D721Med (cell line): ENCODE measurements at regions not wholly inside any gene's neighbourhood (a gene's known extent, or its start where the extent isn't known, plus 50 kb on each side); places are given as distances from the start of the nearest gene placed in this dataset.

Experiments used
- DNase-seq: peaks from one replicate; pipeline ENCODE4 v3.0.0; 2011; ENCODE audit warnings: low spot score; ENCODE audit not compliant: insufficient read length
- FAIRE-seq: peaks from 2 replicates; lab custom pipeline; 2011; peaks lifted over from hg19 to GRCh38; lab: Jason Lieb, UNC
- CTCF ChIP-seq: IDR thresholded peaks from 2 replicates; pipeline ENCODE4 v1.5.1; 2012; ENCODE audit warnings: mild to moderate bottlenecking, control low read depth; ENCODE audit not compliant: insufficient read depth; ENCODE audit errors: missing control alignments

GRCh38 chr3:144629381-144629780 lies 657.8 kb downstream of the DIPK2A start:
- no peak for DNase-seq
- no peak for FAIRE-seq
- no peak for TF ChIP-seq CTCF

- TF ChIP-seq CTCF = no peak
- no peak for FAIRE-seq
- no peak for DNase-seq
Measured at GRCh38 chr3:144636833-144637232, 665.2 kb downstream of the DIPK2A start.

- DNase-seq (no peak), FAIRE-seq (no peak)
- TF ChIP-seq CTCF = no peak
Measured at GRCh38 chr3:144638009-144638408, 666.4 kb downstream of the DIPK2A start.

- DNase-seq (no peak), FAIRE-seq (no peak)
- TF ChIP-seq CTCF = no peak
Measured at GRCh38 chr3:144643771-144644198, 672.2 kb downstream of the DIPK2A start.

- no peak for FAIRE-seq
- TF ChIP-seq CTCF = no peak
- no peak for DNase-seq
Measured at GRCh38 chr3:144645300-144645699, 673.7 kb downstream of the DIPK2A start.

GRCh38 chr3:144650380-144650779 lies 678.8 kb downstream of the DIPK2A start:
- DNase-seq = no peak
- FAIRE-seq = no peak
- TF ChIP-seq CTCF = no peak

- DNase-seq (no peak), FAIRE-seq (no peak)
- no peak for TF ChIP-seq CTCF
Measured at GRCh38 chr3:144652573-144652972, 681.0 kb downstream of the DIPK2A start.
